Non-pigmented ciliary epithelial cell (primary cell): ENCODE measurements at regions not wholly inside any gene's neighbourhood (a gene's known extent, or its start where the extent isn't known, plus 50 kb on each side); places are given as distances from the start of the nearest gene placed in this dataset.
A peak's percentile ranks its signal among the peaks of the same experiment; 100 is the strongest.
"Not testable (repeated sequence)": the region's sequence is repeated elsewhere in the genome, so short reads cannot be mapped to it uniquely, and the experiment has no call there.

Source experiments
- DNase-seq: peaks from one replicate; pipeline ENCODE4 v3.0.0-alpha.2; 2010; ENCODE audit warnings: low read depth

- no peak for DNase-seq
Measured at GRCh38 chr13:54597540-54598088, 1569.0 kb downstream of the OLFM4 start.

- DNase-seq, result no peak
Measured at GRCh38 chr13:54599413-54599812, 1570.8 kb downstream of the OLFM4 start.

GRCh38 chr13:54606944-54607343 is 1578.3 kb downstream of the OLFM4 start:
- DNase-seq, result no peak

- no peak for DNase-seq
Measured at GRCh38 chr13:54607421-54607820, 1578.8 kb downstream of the OLFM4 start.

- no peak for DNase-seq
Measured at GRCh38 chr13:54611390-54611789, 1582.8 kb downstream of the OLFM4 start.

- no peak for DNase-seq
Measured at GRCh38 chr13:54614726-54615125, 1586.1 kb downstream of the OLFM4 start.

- DNase-seq, result not testable (repeated sequence)
Measured at GRCh38 chr13:54626504-54626903, 1597.9 kb downstream of the OLFM4 start.

- DNase-seq, result no peak
Measured at GRCh38 chr13:54627646-54628372, 1599.2 kb downstream of the OLFM4 start.

GRCh38 chr13:54628383-54628782 is 1599.8 kb downstream of the OLFM4 start:
- no peak for DNase-seq

GRCh38 chr13:54633456-54633855 is 1604.8 kb downstream of the OLFM4 start:
- no peak for DNase-seq

- DNase-seq, result no peak
Measured at GRCh38 chr13:54636231-54636630, 1607.6 kb downstream of the OLFM4 start.

GRCh38 chr13:54637366-54637765 is 1608.8 kb downstream of the OLFM4 start:
- peak; percentile 11 for DNase-seq

GRCh38 chr13:54640719-54641118 is 1612.1 kb downstream of the OLFM4 start:
- DNase-seq, result no peak

GRCh38 chr13:54643863-54644262 is 1615.2 kb downstream of the OLFM4 start:
- no peak for DNase-seq

- DNase-seq, result no peak
Measured at GRCh38 chr13:54647275-54647674, 1618.7 kb downstream of the OLFM4 start.

- DNase-seq, result no peak
Measured at GRCh38 chr13:54657588-54657987, 1629.0 kb downstream of the OLFM4 start.

GRCh38 chr13:54658771-54659170 is 1630.2 kb downstream of the OLFM4 start:
- DNase-seq, result no peak

- no peak for DNase-seq
Measured at GRCh38 chr13:54660277-54660676, 1631.7 kb downstream of the OLFM4 start.

GRCh38 chr13:54676526-54677113 is 1648.0 kb downstream of the OLFM4 start:
- no peak for DNase-seq

GRCh38 chr13:54682184-54682583 is 1653.6 kb downstream of the OLFM4 start:
- DNase-seq, result no peak

GRCh38 chr13:54687173-54687572 is 1658.6 kb downstream of the OLFM4 start:
- no peak for DNase-seq

- no peak for DNase-seq
Measured at GRCh38 chr13:54699831-54700230, 1671.2 kb downstream of the OLFM4 start.

GRCh38 chr13:54705738-54706137 is 1677.1 kb downstream of the OLFM4 start:
- DNase-seq, result no peak

- no peak for DNase-seq
Measured at GRCh38 chr13:54706336-54706735, 1677.7 kb downstream of the OLFM4 start.
